ENCODE measurements at regions not wholly inside any gene's neighbourhood (a gene's known extent, or its start where the extent isn't known, plus 50 kb on each side); places are given as distances from the start of the nearest gene placed in this dataset.
"Not testable (repeated sequence)": the region's sequence is repeated elsewhere in the genome, so short reads cannot be mapped to it uniquely, and the experiment has no call there.

GRCh38 chr12:80045594-80045993 is 53.7 kb upstream of the OTOGL start:
- DNase-seq (ENCODE audit: low spot score) (no peak), FAIRE-seq (no peak)

GRCh38 chr12:80044694-80045046 is 54.7 kb upstream of the OTOGL start:
- FAIRE-seq (no peak), DNase-seq (ENCODE audit: low spot score) (peak; percentile 38)

DNA sequence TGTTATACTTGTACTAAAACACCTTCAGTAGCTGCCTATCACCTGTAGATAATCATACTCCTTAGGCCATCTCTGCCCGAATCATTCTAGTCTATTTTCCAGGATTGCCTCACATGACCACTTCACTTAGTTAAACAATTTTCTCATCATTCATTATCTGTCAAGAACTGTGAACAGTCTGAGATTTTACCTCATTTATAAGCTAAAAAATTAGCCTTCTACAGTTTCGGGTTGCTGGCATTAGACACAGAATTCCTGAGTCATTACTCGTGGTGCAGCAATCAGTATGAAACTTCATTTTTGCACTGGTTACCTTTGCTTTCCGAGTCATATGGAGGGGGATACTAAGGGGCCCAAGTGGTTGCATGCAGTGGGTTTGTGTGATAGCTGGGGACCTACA is 57.6 kb upstream of the OTOGL start:
- FAIRE-seq (no peak), DNase-seq (ENCODE audit: low spot score) (peak; percentile 8)

DNA sequence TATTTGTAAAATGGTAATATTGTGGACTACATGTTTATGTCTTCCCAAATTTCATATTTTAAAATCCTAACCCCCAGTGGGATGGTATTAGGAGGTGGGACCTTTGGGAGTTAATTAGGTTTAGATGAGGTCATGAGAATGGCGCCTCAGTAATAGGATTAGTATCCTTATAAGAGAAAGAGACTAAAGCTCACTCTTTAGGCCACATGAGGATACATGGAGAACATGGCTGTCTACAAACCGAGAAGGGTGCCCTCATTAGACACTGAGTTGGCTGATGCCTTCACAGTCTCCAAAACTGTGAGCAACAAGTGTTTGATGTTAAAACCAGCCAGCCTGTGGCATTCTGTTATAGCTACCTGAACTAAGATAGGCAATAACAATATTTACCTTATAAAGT is 58.3 kb upstream of the OTOGL start:
- no peak for FAIRE-seq
- DNase-seq (ENCODE audit: low spot score) = no peak

DNA sequence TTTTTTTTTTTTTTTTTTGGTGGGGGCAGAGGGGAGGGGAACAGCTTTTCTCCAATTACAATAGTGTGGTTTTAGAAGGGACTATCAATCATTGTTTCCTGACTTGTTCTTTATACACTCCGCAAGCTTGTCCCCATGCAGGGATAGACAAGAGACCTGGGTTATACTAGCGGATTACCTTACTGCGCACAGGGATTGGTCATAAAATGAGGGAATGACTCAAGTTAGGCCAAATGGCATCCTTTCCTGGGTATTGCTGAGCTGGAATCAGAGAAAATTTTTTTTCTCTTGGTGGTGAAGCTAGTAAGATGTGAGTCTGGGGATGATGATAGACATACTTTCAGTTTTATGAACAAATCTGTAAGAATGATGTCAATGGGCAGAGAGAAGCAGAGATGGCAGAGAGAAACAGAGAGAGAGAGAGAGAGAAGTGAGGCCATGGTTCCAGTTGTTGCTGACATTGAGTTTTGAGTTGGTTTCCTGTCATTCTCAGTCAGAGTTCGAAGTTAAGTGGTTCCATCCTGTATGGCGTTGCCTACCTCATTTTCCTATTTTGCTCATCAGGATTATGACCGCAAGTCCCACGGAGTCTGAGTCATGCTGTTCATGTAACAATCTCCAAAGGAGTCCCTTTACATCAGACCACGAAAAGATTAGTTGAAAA is 59.1 kb upstream of the OTOGL start:
- DNase-seq (ENCODE audit: low spot score) = peak; percentile 5
- no peak for FAIRE-seq

- no peak for DNase-seq (ENCODE audit: low spot score)
- no peak for FAIRE-seq
These were observed 61.2 kb upstream of the OTOGL start for GRCh38 chr12:80038062-80038560.

DNA sequence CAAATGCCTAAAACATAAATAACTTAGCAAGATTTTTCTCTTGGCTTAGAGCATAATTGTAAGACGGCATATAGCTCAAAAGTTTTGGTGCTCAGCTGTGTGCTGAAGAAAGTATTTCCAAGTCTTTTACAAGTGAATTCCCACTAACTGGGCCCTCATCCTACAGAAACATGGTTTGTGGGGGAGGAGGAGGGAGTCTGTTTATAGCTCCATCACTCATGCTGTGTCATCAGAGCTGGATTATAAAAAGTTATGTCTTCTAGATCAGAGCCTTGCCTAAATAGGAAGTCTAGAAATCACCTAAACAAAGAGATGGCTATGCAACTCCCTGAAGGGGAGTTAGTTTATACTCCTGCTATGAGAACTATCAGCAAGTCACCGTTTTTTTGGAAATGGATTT is 65.9 kb upstream of the OTOGL start:
- DNase-seq (ENCODE audit: low spot score) (peak; percentile 13), FAIRE-seq (no peak)

DNA sequence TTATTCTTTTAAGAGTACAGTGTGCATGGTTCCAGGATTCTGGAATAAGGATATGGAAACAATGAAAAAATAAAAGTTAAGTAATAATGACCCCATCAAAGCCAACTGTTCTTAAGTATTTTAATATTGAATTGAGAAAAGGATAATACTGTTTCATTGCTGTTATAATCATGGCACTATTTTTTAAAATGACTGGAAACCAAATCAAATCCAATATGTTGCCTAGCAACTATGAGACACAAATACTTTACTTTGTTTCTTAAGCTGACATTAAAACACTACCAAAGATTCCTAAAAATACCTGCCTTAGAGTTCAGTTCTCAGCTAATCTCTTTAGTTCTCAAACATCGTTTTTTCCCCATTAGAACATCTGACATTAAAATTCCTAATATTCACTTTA is 66.4 kb upstream of the OTOGL start:
- no peak for FAIRE-seq

DNA sequence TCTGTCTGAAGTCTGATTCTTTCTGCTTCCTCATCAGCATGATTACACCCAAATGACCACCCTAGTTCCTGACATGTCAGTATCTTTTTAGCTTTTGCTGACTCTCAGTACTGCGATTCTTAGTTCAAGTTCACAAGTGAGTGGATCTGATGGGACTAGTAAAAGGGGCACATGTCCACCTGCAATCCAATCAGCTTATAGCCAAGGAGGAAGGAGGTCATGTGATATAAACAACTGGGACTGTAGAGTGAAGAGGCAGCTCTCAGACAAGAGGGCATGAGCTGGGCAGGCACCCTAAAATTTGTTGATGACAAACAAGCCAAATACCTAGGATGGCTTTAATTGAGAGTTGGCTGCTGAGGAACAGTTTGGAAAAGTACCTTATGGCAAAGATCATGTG is 68.1 kb upstream of the OTOGL start:
- no peak for FAIRE-seq
- no peak for DNase-seq (ENCODE audit: low spot score)

More for the DNA sequence above, 66.4 kb upstream of the OTOGL start:
- no peak for DNase-seq (ENCODE audit: low spot score)

DNA sequence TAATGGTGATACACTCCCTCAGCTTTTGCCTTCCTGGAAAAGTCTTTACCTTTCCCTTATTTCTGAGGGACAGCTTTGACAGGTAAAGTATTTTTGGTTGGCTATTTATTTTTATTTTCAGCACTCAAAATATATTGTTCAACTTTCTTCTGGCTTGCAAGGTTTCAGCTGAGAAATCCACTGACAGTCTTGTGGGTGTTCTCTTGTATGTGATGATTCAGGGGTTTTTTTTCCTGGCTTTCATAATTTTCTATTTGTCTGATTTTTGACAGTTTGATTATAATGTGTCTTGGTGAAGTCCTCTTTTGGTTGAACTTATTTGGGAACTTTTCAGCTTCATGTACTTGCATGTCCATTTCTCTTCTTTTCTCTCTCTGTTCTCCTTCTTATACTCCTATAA is 73.7 kb upstream of the OTOGL start:
- FAIRE-seq = no peak

GRCh38 chr12:80019691-80020090 is 79.6 kb upstream of the OTOGL start:
- FAIRE-seq (no peak), DNase-seq (ENCODE audit: low spot score) (no peak)

More for the DNA sequence above, 73.7 kb upstream of the OTOGL start:
- DNase-seq (ENCODE audit: low spot score) = no peak

DNA sequence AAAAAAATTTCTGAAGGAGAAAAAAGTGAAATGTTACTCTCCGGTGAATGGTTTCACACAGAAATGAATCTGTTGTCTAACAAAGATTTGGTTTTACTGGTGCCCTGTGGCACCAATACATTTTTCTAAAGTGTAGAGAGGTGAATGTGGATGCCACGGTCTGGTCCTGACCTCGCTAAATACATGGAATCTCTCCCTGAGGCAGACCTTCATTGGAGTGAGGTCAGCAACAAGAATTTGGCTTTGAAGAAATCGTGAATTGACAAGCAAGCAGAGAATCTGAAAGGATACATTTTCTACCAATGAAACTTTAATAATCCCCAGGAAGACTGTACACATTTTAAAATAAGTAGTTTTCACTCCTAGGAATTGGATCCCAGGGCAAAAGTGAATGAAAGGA is 81.2 kb upstream of the OTOGL start:
- FAIRE-seq = no peak
- DNase-seq (ENCODE audit: low spot score) = no peak

- DNase-seq (ENCODE audit: low spot score) = no peak
- no peak for FAIRE-seq
These were observed 82.0 kb upstream of the OTOGL start for GRCh38 chr12:80017261-80017870.

GRCh38 chr12:80016684-80017083 is 81.8 kb upstream of the PPP1R12A start:
- DNase-seq (ENCODE audit: low spot score) = no peak
- FAIRE-seq = no peak

GRCh38 chr12:80015660-80016059 is 80.8 kb upstream of the PPP1R12A start:
- DNase-seq (ENCODE audit: low spot score) (no peak), FAIRE-seq (no peak)

- DNase-seq (ENCODE audit: low spot score); FAIRE-seq: not testable (repeated sequence)
These were observed 68.8 kb upstream of the PPP1R12A start for GRCh38 chr12:80003744-80004143.

GRCh38 chr12:80001562-80001961 is 66.7 kb upstream of the PPP1R12A start:
- no peak for FAIRE-seq

DNA sequence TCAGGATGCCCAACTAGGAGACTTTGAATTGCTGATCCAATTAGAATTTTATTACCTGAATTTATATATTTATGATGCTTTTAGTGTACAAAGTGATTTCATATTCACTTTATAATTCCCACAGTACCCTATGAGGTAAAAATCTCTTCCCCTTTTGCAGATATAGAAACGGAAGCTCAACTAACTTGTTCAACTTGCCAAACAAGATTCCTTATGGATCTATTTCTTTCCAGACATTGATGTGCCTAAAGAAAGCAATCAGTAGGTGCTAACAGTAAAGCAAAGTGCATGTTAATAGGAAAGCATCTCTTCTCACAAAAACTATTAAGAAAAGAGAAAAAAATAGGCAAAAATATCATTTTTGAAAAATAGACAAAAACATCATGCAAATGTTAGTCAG is 65.9 kb upstream of the PPP1R12A start:
- FAIRE-seq = no peak

More at GRCh38 chr12:80001562-80001961, 66.7 kb upstream of the PPP1R12A start:
- DNase-seq (ENCODE audit: low spot score) = no peak

DNA sequence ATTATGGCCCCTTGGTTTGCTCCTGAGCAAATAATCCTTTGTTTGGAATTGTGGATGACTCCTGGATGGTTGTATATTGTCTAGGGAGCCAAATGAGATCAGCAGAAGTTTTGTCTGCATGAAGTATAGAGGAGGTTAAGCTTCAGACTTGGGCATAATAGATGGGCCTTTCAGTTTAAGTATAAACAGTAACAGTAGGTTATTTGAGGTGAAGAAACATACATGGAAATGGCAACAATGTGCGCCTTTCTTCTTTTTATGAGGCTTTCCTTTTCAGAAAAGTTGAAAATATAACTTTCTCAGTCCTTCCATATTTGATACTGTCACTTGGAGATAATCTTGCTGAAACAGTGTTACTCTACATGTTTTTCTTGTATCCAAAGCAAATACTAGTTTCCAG is 63.7 kb upstream of the PPP1R12A start:
- no peak for DNase-seq (ENCODE audit: low spot score)
- FAIRE-seq = no peak

More for the DNA sequence above, 65.9 kb upstream of the PPP1R12A start:
- DNase-seq (ENCODE audit: low spot score) = no peak

- FAIRE-seq = no peak
These were observed 62.3 kb upstream of the PPP1R12A start for GRCh38 chr12:79997096-79997791.

GRCh38 chr12:79995385-79996084 is 60.6 kb upstream of the PPP1R12A start:
- DNase-seq (ENCODE audit: low spot score); FAIRE-seq: not testable (repeated sequence)

More at GRCh38 chr12:79997096-79997791, 62.3 kb upstream of the PPP1R12A start:
- DNase-seq (ENCODE audit: low spot score) = no peak
